ENCODE measurements at regions not wholly inside any gene's neighbourhood (a gene's known extent, or its start where the extent isn't known, plus 50 kb on each side); places are given as distances from the start of the nearest gene placed in this dataset.

- TF ChIP-seq CTCF (IDR thresholded peaks at IDR 0.05; ENCODE audit: low read depth, low read length) = no peak
- no peak for TF ChIP-seq EZH2phosphoT487 (IDR thresholded peaks at IDR 0.05; ENCODE audit: low read depth)
These were observed 155.2 kb upstream of the TPK1 start for GRCh38 chr7:144991041-144991440.
